Endothelial cell of umbilical vein (primary cell): ENCODE measurements at regions not wholly inside any gene's neighbourhood (a gene's known extent, or its start where the extent isn't known, plus 50 kb on each side); places are given as distances from the start of the nearest gene placed in this dataset.

Experiments used
- BruUV-seq: library from RNA; stranded (reverse); fragments of 400-500 nt; replicated peaks from 2 replicates; lab custom pipeline; 2021; lab: Mats Ljungman, UMichigan
- CTCF ChIA-PET: fragments of 300-600, 350-600 bp; sonication (Branson Sonifier 250); formaldehyde crosslinking; loops from one replicate; lab custom pipeline; 2021; ENCODE audit warnings: antibody characterized with exemption, inconsistent platforms; lab: Charles Lee
- POLR2A ChIA-PET: fragments of 300-600, 350-600 bp; sonication (Branson Sonifier 250); formaldehyde crosslinking; loops from one replicate; lab custom pipeline; 2021; ENCODE audit warnings: antibody characterized with exemption, inconsistent platforms; lab: Charles Lee
- DNase-seq: peaks from one replicate; pipeline ENCODE4 v3.0.0-alpha.2; 2011; ENCODE audit warnings: low read depth, low spot score
- FAIRE-seq: peaks from 2 replicates; lab custom pipeline; 2011; peaks lifted over from hg19 to GRCh38; lab: Jason Lieb, UNC
- H2AFZ ChIP-seq: 2 replicates; pipeline ENCODE4 v1.6.0; 2012; ENCODE audit warnings: low read depth, low read length, control low read depth, inconsistent platforms
- H3K27ac ChIP-seq: 2 replicates; pipeline ENCODE4 v1.5.1; 2011; ENCODE audit warnings: low read depth, mild to moderate bottlenecking, control low read depth, low read length, moderate library complexity; ENCODE audit not compliant: insufficient read depth
- H3K27me3 ChIP-seq, 2 experiments: 2 replicates each; pipeline versions ENCODE4 v1.6.0 to v1.6.1; 2011; ENCODE audit warnings: low read length in 2 of 2, mixed read lengths in 1 of 2; ENCODE audit not compliant: control insufficient read depth in 2 of 2, insufficient read depth in 2 of 2
- H3K36me3 ChIP-seq, 2 experiments: 2 replicates in 1 of 2; 3 replicates in 1 of 2; pipeline ENCODE4 v1.5.1; 2011; ENCODE audit warnings: low read length in 2 of 2, mild to moderate bottlenecking in 1 of 2, moderate library complexity in 1 of 2; ENCODE audit not compliant: control insufficient read depth in 2 of 2, insufficient read depth in 2 of 2; ENCODE audit errors: extremely low read depth in 1 of 2
- H3K4me1 ChIP-seq: 3 replicates; pipeline ENCODE4 v1.5.1; 2011; ENCODE audit warnings: mild to moderate bottlenecking, low read length; ENCODE audit not compliant: control insufficient read depth, insufficient read depth; ENCODE audit errors: extremely low read depth
- H3K4me2 ChIP-seq: 2 replicates; pipeline ENCODE4 v1.6.1; 2011; ENCODE audit warnings: low read length, control low read depth, mixed read lengths; ENCODE audit not compliant: insufficient read depth
- H3K4me3 ChIP-seq, 3 experiments: fragments of 200-600 bp in 1 of 3; sonication (generic), shearing (Covaris generic) in 1 of 3; replicated peaks in 1 of 3; 2 replicates each; pipeline ENCODE4 v1.5.1; 2011 to 2016; ENCODE audit warnings: control low read depth in 3 of 3, low read length in 3 of 3, mild to moderate bottlenecking in 2 of 3, inconsistent platforms in 1 of 3, low read depth in 1 of 3, moderate library complexity in 1 of 3; ENCODE audit not compliant: insufficient read depth in 1 of 3
- H3K79me2 ChIP-seq: 2 replicates; pipeline ENCODE4 v1.6.0; 2012; ENCODE audit warnings: low read length, inconsistent platforms; ENCODE audit not compliant: control insufficient read depth, insufficient read depth
- H3K9ac ChIP-seq: replicated peaks from 2 replicates; pipeline ENCODE3; 2011; ENCODE audit warnings: low read length, control low read depth; ENCODE audit not compliant: insufficient read depth; ENCODE audit errors: extremely low read depth
- H3K9me1 ChIP-seq: replicated peaks from 3 replicates; pipeline ENCODE4 v1.6.0; 2011; ENCODE audit warnings: mild to moderate bottlenecking, low read length; ENCODE audit not compliant: control insufficient read depth, insufficient read depth; ENCODE audit errors: extremely low read depth
- H3K9me3 ChIP-seq: replicated peaks from 2 replicates; pipeline ENCODE4 v1.5.1; 2012; ENCODE audit warnings: low read length, inconsistent platforms; ENCODE audit not compliant: control insufficient read depth, insufficient read depth
- H4K20me1 ChIP-seq: replicated peaks from 2 replicates; pipeline ENCODE3; 2011; ENCODE audit warnings: mild to moderate bottlenecking, low read length; ENCODE audit not compliant: control insufficient read depth, insufficient read depth; ENCODE audit errors: extremely low read depth
- CTCF ChIP-seq, 2 donors: IDR thresholded peaks; 1 replicate in 1 of 2; 2 replicates in 1 of 2; pipeline ENCODE4 v1.5.1; 2011; ENCODE audit warnings: low read length in 2 of 2, mild to moderate bottlenecking in 2 of 2, moderate library complexity in 2 of 2, control low read depth in 1 of 2, inconsistent platforms in 1 of 2, low read depth in 1 of 2; ENCODE audit not compliant: insufficient read depth in 1 of 2; ENCODE audit errors: extremely low read depth in 1 of 2
- EZH2 ChIP-seq: IDR thresholded peaks from 2 replicates; pipeline ENCODE4 v1.6.1; 2012; ENCODE audit warnings: borderline replicate concordance, low read depth, mild to moderate bottlenecking, moderate library complexity, low read length, inconsistent platforms; ENCODE audit not compliant: severe bottlenecking
- FOS ChIP-seq: IDR thresholded peaks from 2 replicates; pipeline ENCODE4 v1.6.1; 2011; ENCODE audit warnings: mild to moderate bottlenecking, low read length, moderate library complexity, borderline replicate concordance; ENCODE audit not compliant: insufficient read depth
- GATA2 ChIP-seq: IDR thresholded peaks from 2 replicates; pipeline ENCODE4 v1.7.0; 2011; ENCODE audit warnings: low read depth, mild to moderate bottlenecking, moderate library complexity, mixed read lengths, low read length; ENCODE audit not compliant: insufficient read length, insufficient read depth
- JUN ChIP-seq: IDR thresholded peaks from 2 replicates; pipeline ENCODE4 v1.6.1; 2011; ENCODE audit warnings: borderline replicate concordance, low read depth; ENCODE audit not compliant: insufficient read length, insufficient read depth
- MAX ChIP-seq: IDR thresholded peaks from 2 replicates; pipeline ENCODE4 v1.6.1; 2011; ENCODE audit not compliant: insufficient read depth, insufficient read length
- MYC ChIP-seq: IDR thresholded peaks from one replicate; pipeline ENCODE4 v1.6.1; 2011; ENCODE audit warnings: mild to moderate bottlenecking, low read depth, low read length
- POLR2A ChIP-seq: IDR thresholded peaks from 2 replicates; pipeline ENCODE4 v1.6.1; 2012; ENCODE audit warnings: low read depth, mild to moderate bottlenecking, control low read depth, low read length
- POLR2AphosphoS5 ChIP-seq: IDR thresholded peaks from 2 replicates; pipeline ENCODE4 v1.6.1; 2012; ENCODE audit warnings: low read depth, mild to moderate bottlenecking, control low read depth, low read length, moderate library complexity; ENCODE audit not compliant: insufficient read depth
- dilution Hi-C: fragments of 300-500 bp; cut with MboI; formaldehyde crosslinking; loops from one replicate; pipeline ENCODE4 v1.15.0; 2019; ENCODE audit warnings: low sequenced_read_pairs; ENCODE audit not compliant: extremely low pct_ligation_motif_present
- intact Hi-C: fragments of 100-400 bp; cut with micrococcal nuclease; formaldehyde crosslinking; loops from one replicate; pipeline ENCODE4 v1.10.0; 2022

GRCh38 chr7:53420550-53420949 lies 385.1 kb downstream of the POM121L12 start:
- no peak for FAIRE-seq

GRCh38 chr7:53422291-53422690 lies 386.9 kb downstream of the POM121L12 start:
- Histone ChIP-seq H3K9ac (no peak overlapping the region), H3K4me2 (no peak overlapping the region), H4K20me1 (no peaks in the 10 kb centered on the region), H3K4me1 (no peaks in the 10 kb centered on the region), H3K27me3 (no peaks in the 10 kb centered on the region), H3K79me2 (no peaks in the 10 kb centered on the region), H3K27ac (no peak overlapping the region), H3K36me3 (no peaks in the 10 kb centered on the region), H3K9me3 (no peaks in the 10 kb centered on the region), H3K4me3 (no peak overlapping the region), H3K9me1 (no peaks in the 10 kb centered on the region), H2AFZ (no peak overlapping the region)
- dilution Hi-C loops = no loop called here
- FAIRE-seq = no peak
- CTCF ChIA-PET = no interaction called here
- POLR2A ChIA-PET = no interaction called here
- TF ChIP-seq GATA2 = no peak
- TF ChIP-seq MAX = no peak
- no peak for TF ChIP-seq POLR2A
- no peak for TF ChIP-seq EZH2
- TF ChIP-seq FOS = no peak
- no peak for TF ChIP-seq JUN
- TF ChIP-seq MYC = no peak
- TF ChIP-seq POLR2AphosphoS5 = no peak
- TF ChIP-seq CTCF (IDR thresholded peaks at IDR 0.05; ENCODE audit: extremely low read depth in 1 of 2, insufficient read depth in 1 of 2, low read depth in 1 of 2, low read length in 2 of 2) = no peak
- intact Hi-C loops = no loop called here
- no TSS peak for BruUV-seq
- no peak for DNase-seq

More at GRCh38 chr7:53420550-53420949, 385.1 kb downstream of the POM121L12 start:
- H2AFZ ChIP-seq = no peak overlapping the region
- intact Hi-C loops = no loop called here
- dilution Hi-C loops = no loop called here
- H3K4me1 ChIP-seq = no peaks in the 10 kb centered on the region
- no peaks in the 10 kb centered on the region for H4K20me1 ChIP-seq
- H3K4me3 ChIP-seq = no peak overlapping the region
- H3K27ac ChIP-seq = no peak overlapping the region
- no peaks in the 10 kb centered on the region for H3K79me2 ChIP-seq
- no peak overlapping the region for H3K9ac ChIP-seq
- H3K9me1 ChIP-seq = no peaks in the 10 kb centered on the region
- no peak for TF ChIP-seq POLR2A
- no peaks in the 10 kb centered on the region for H3K36me3 ChIP-seq
- CTCF ChIA-PET = no interaction called here
- no peaks in the 10 kb centered on the region for H3K9me3 ChIP-seq
- no TSS peak for BruUV-seq
- no peak for DNase-seq
- H3K27me3 ChIP-seq = no peaks in the 10 kb centered on the region
- H3K4me2 ChIP-seq = no peak overlapping the region
- POLR2A ChIA-PET = no interaction called here
